Fibroblast of villous mesenchyme (primary cell): ENCODE measurements at regions not wholly inside any gene's neighbourhood (a gene's known extent, or its start where the extent isn't known, plus 50 kb on each side); places are given as distances from the start of the nearest gene placed in this dataset.
"Not testable (repeated sequence)": the region's sequence is repeated elsewhere in the genome, so short reads cannot be mapped to it uniquely, and the experiment has no call there.

Experiments
- DNase-seq: peaks from one replicate; pipeline ENCODE4 v3.0.0-alpha.2; 2010; ENCODE audit warnings: low read depth
- H3K4me3 ChIP-seq: 2 replicates; pipeline ENCODE4 v1.5.1; 2011; ENCODE audit warnings: low read depth, mild to moderate bottlenecking, low read length
- TF ChIP-seq, protein P1 (sequence below): IDR thresholded peaks from 2 replicates; pipeline ENCODE4 v1.5.1; 2012; ENCODE audit warnings: low read depth, mild to moderate bottlenecking, low read length; ENCODE audit not compliant: insufficient read depth

DNA sequence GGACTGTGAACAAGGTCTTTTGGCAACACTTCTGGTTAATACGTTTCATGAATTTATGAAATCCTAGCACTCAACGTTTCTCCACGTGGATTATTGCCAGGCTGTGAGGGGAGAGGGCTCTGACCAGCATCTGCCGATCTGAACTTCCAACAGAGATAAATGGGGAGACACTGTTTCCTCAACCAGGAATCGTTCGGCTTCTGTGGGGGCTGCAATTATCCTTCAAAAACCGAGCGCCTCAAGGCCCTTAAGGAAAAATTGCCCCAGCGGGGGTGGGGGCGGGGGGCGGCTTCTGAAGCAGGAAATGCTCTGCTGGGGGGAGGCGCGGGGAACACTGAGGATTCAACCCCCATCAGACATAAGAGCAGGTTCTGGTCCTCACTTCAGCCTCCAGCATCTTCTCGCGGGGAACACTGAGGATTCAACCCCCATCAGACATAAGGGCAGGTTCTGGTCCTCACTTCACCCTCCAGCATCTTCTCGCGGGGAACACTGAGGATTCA is 155.6 kb downstream of the BRD1 start:
- TF ChIP-seq, protein P1, sequence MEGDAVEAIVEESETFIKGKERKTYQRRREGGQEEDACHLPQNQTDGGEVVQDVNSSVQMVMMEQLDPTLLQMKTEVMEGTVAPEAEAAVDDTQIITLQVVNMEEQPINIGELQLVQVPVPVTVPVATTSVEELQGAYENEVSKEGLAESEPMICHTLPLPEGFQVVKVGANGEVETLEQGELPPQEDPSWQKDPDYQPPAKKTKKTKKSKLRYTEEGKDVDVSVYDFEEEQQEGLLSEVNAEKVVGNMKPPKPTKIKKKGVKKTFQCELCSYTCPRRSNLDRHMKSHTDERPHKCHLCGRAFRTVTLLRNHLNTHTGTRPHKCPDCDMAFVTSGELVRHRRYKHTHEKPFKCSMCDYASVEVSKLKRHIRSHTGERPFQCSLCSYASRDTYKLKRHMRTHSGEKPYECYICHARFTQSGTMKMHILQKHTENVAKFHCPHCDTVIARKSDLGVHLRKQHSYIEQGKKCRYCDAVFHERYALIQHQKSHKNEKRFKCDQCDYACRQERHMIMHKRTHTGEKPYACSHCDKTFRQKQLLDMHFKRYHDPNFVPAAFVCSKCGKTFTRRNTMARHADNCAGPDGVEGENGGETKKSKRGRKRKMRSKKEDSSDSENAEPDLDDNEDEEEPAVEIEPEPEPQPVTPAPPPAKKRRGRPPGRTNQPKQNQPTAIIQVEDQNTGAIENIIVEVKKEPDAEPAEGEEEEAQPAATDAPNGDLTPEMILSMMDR, result no peak
- DNase-seq, result no peak
- H3K4me3 ChIP-seq, result no peak overlapping the region

DNA sequence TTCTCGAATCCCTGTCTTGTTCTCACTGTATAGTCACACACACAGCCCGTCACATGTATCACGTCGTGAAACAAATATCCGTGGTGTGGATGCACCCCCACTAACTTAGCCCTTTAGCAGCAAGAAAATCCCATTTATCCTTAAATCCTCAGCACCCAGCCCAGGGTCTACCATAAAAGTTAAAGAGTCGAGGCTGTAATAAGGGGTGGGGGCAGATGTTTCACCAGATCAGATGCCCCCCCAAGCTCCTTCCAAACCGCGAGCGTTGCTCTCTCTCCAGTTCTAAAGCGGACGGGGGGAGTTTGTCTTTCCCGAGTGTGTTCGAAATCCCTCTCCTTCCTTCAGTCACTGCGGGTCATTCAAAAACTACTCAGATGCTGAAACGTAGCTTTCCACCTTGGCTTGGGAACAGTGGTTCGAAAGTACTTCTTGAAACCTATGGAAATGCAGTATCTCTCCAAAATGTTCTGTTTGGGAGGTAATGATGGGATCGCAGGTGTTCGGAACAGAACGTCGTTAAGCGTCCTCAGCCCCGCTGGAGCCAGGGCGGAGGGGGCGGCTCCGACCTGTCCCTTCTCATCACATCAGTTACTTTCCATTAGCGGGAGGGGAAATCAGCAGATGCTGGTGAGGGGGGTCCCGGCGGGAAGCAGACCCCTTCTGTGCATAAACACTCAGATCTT is 156.2 kb downstream of the BRD1 start:
- no peak for DNase-seq
- no peak overlapping the region for H3K4me3 ChIP-seq
- TF ChIP-seq, protein P1, result no peak

GRCh38 chr22:49670456-49671330 is 157.0 kb downstream of the BRD1 start:
- TF ChIP-seq, protein P1, result no peak
- no peak for DNase-seq
- no peak overlapping the region for H3K4me3 ChIP-seq

DNA sequence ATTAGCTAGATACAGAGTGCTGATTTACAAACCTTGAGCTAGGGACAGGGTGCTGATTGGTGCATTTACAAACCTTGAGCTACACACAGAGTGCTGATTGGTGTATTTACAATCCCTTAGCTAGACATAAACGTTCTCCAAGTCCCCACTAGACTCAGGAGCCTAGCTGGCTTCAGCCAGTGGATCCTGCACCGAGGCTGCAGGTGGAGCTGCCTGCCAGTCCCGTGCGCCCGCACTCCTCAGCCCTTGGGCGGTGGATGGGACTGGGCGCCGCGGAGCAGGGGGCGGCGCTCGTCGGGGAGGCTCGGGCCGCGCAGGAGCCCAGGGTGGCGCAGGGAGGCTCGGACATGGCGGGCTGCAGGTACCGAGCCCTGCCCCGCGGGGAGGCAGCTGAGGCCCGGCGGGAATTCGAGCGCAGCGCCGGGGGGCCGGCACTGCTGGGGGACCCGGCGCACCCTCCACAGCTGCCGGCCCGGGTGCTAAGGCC is 157.7 kb downstream of the BRD1 start:
- H3K4me3 ChIP-seq, DNase-seq: not testable (repeated sequence)

DNA sequence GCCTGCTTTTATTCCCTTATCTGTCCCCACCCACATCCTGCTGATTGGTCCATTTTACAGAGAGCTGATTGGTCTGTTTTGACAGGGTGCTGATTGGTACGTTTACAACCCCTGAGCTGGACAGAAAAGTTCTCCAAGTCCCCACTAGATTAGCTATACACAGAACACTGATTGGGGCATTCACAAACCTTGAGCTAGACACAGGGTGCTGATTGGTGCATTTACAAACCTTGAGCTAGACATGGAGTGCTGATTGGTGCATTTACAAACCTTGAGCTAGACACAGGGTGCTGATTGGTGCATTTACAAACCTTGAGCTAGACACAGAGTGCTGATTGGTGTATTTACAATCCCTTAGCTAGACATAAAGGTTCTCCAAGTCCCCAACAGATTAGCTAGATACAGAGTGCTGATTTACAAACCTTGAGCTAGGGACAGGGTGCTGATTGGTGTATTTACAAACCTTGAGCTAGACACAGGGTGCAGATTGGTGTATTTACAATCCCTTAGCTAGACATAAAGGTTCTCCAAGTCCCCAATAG is 158.2 kb downstream of the BRD1 start:
- not testable (repeated sequence) for DNase-seq, H3K4me3 ChIP-seq

DNA sequence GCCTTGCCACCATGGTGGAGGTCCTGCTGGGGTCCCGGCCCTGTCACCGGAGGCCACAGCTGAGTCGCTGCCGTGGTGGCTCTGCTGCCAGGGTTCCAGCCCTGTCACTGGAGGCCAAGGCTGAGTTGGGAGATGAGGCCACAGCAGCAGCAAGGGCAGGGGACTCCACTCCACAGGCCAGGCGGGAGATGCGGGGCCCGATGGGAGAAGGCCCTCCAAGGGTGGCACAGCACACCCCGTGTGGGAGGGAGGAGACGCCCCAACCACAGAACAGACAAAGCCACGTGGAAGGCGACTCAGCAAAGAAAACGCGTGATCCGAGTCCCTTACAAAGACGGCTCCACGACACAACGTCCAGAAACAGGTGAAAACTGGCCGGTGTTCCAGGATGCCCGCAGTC is 159.3 kb downstream of the BRD1 start:
- H3K4me3 ChIP-seq, result no peak overlapping the region
- TF ChIP-seq, protein P1, result no peak
- no peak for DNase-seq

- TF ChIP-seq, protein P1, result no peak
- no peak for DNase-seq
- H3K4me3 ChIP-seq, result no peak overlapping the region
Measured at GRCh38 chr22:49667236-49667635, 160.4 kb downstream of the BRD1 start.
